ENCODE measurements at regions not wholly inside any gene's neighbourhood (a gene's known extent, or its start where the extent isn't known, plus 50 kb on each side); places are given as distances from the start of the nearest gene placed in this dataset.

- H3K36me3 ChIP-seq (ENCODE audit: insufficient read depth, low read length), result no peaks in the 10 kb centered on the region
- no peaks in the 10 kb centered on the region for H3K4me1 ChIP-seq (ENCODE audit: insufficient read depth, low read length, poor library complexity, severe bottlenecking)
- H3K4me3 ChIP-seq (ENCODE audit: low read length, poor library complexity, severe bottlenecking), result no peak overlapping the region
- H3K27me3 ChIP-seq (ENCODE audit: insufficient read depth, low read length, poor library complexity, severe bottlenecking), result no peaks in the 10 kb centered on the region
- no peak overlapping the region for H2AFZ ChIP-seq (ENCODE audit: low read length)
- H3K9me3 ChIP-seq (ENCODE audit: insufficient read depth, low read depth, low read length), result 0 out of 2 replicates have a peak, but pooled peaks cover 6% of the 10 kb centered on the region
- H3F3A ChIP-seq (ENCODE audit: low read depth), result no peaks in the 10 kb centered on the region
- TF ChIP-seq EZH2phosphoT487 (IDR thresholded peaks at IDR 0.05; ENCODE audit: borderline replicate concordance), result no peak
- TF ChIP-seq CTCF (conservative IDR thresholded peaks at IDR 0.05; ENCODE audit: low read length), result no peak
- H3K4me2 ChIP-seq (ENCODE audit: low read depth, low read length, poor library complexity, severe bottlenecking), result no peak overlapping the region
- no peak overlapping the region for H3K9ac ChIP-seq (ENCODE audit: low read depth, low read length, poor library complexity, severe bottlenecking)
- no peaks in the 10 kb centered on the region for H4K20me1 ChIP-seq (ENCODE audit: insufficient read depth, low read length, poor library complexity, severe bottlenecking)
- H3K9me2 ChIP-seq (replicated peaks; ENCODE audit: low read depth, low read length), result no peaks in the 10 kb centered on the region
- no peaks in the 10 kb centered on the region for H3K79me2 ChIP-seq (ENCODE audit: insufficient read depth, low read length)
These were observed 186.5 kb upstream of the GPR26 start for GRCh38 chr10:123479640-123480039.

DNA sequence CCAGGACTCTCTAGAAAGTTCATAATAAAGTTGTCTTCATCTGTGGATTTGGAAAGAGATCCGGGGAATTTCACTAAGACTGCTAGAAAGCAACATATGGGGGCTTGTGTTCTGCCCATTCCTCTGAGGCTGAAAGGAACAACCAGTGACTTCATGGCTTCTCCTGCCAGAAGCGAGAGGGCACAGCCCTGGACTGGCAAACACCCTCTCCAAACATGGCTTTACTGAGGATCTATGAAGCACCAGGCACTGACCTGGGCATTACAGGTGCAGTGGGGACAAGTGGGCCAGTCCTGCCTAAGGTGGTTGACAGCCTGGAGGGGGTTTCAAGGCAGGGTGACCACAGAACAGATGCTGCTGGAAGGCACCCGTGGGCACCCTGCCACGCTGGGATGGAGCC, 185.8 kb upstream of the GPR26 start:
- H3K9me2 ChIP-seq (replicated peaks; ENCODE audit: low read depth, low read length), result no peaks in the 10 kb centered on the region
- 0 out of 2 replicates have a peak, but pooled peaks cover 6% of the 10 kb centered on the region for H3K9me3 ChIP-seq (ENCODE audit: insufficient read depth, low read depth, low read length)
- H2AFZ ChIP-seq (ENCODE audit: low read length), result no peak overlapping the region
- no peak overlapping the region for H3K9ac ChIP-seq (ENCODE audit: low read depth, low read length, poor library complexity, severe bottlenecking)
- no peaks in the 10 kb centered on the region for H3K36me3 ChIP-seq (ENCODE audit: insufficient read depth, low read length)
- no peaks in the 10 kb centered on the region for H4K20me1 ChIP-seq (ENCODE audit: insufficient read depth, low read length, poor library complexity, severe bottlenecking)
- H3K27me3 ChIP-seq (ENCODE audit: insufficient read depth, low read length, poor library complexity, severe bottlenecking), result no peaks in the 10 kb centered on the region
- no peak overlapping the region for H3K4me2 ChIP-seq (ENCODE audit: low read depth, low read length, poor library complexity, severe bottlenecking)
- no peaks in the 10 kb centered on the region for H3K4me1 ChIP-seq (ENCODE audit: insufficient read depth, low read length, poor library complexity, severe bottlenecking)
- TF ChIP-seq CTCF (conservative IDR thresholded peaks at IDR 0.05; ENCODE audit: low read length) (no peak), EZH2phosphoT487 (IDR thresholded peaks at IDR 0.05; ENCODE audit: borderline replicate concordance) (no peak)
- no peak overlapping the region for H3K4me3 ChIP-seq (ENCODE audit: low read length, poor library complexity, severe bottlenecking)
- H3F3A ChIP-seq (ENCODE audit: low read depth), result no peaks in the 10 kb centered on the region
- no peaks in the 10 kb centered on the region for H3K79me2 ChIP-seq (ENCODE audit: insufficient read depth, low read length)

DNA sequence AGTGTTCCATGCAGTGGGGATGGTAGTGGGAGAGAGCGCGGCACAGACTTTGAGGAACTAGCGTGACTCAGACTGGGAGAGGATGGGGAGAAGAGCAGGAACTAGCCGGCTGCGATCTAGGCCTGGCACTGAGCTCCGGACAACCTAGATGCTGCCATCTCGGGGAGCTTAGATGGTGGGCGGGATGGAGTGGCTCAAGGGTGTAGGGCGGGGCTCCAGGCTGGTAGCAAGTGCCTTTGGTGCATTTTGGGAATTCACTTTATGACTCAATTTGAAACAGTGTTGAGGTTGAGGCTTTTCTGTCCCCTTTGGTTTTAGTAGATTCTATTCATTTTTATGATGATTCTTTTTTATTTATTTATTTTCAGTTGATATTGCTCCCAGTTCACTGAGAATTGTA, 185.3 kb upstream of the GPR26 start:
- Histone ChIP-seq H3K4me1 (ENCODE audit: insufficient read depth, low read length, poor library complexity, severe bottlenecking) (no peaks in the 10 kb centered on the region), H3K79me2 (ENCODE audit: insufficient read depth, low read length) (no peaks in the 10 kb centered on the region), H3K9ac (ENCODE audit: low read depth, low read length, poor library complexity, severe bottlenecking) (no peak overlapping the region), H3K4me2 (ENCODE audit: low read depth, low read length, poor library complexity, severe bottlenecking) (no peak overlapping the region), H3K36me3 (ENCODE audit: insufficient read depth, low read length) (no peaks in the 10 kb centered on the region), H3K9me3 (ENCODE audit: insufficient read depth, low read depth, low read length) (0 out of 2 replicates have a peak, but pooled peaks cover 6% of the 10 kb centered on the region), H3K4me3 (ENCODE audit: low read length, poor library complexity, severe bottlenecking) (no peak overlapping the region), H3K27me3 (ENCODE audit: insufficient read depth, low read length, poor library complexity, severe bottlenecking) (no peaks in the 10 kb centered on the region), H3K9me2 (replicated peaks; ENCODE audit: low read depth, low read length) (no peaks in the 10 kb centered on the region), H4K20me1 (ENCODE audit: insufficient read depth, low read length, poor library complexity, severe bottlenecking) (no peaks in the 10 kb centered on the region), H2AFZ (ENCODE audit: low read length) (no peak overlapping the region), H3F3A (ENCODE audit: low read depth) (no peaks in the 10 kb centered on the region)
- TF ChIP-seq CTCF (conservative IDR thresholded peaks at IDR 0.05; ENCODE audit: low read length) (no peak), EZH2phosphoT487 (IDR thresholded peaks at IDR 0.05; ENCODE audit: borderline replicate concordance) (no peak)
